Loucy (cell line): ENCODE measurements at regions not wholly inside any gene's neighbourhood (a gene's known extent, or its start where the extent isn't known, plus 50 kb on each side); places are given as distances from the start of the nearest gene placed in this dataset.

ENCODE experiments used
- H2AFZ ChIP-seq: fragments of 200-600 bp; sonication (generic); 2 replicates; pipeline ENCODE4 v1.6.0; 2016; ENCODE audit warnings: antibody characterized with exemption, mild to moderate bottlenecking, low read length, moderate library complexity
- H3F3A ChIP-seq: fragments of 200-600 bp; 2 replicates; pipeline ENCODE4 v1.6.0; 2016; ENCODE audit warnings: antibody characterized with exemption, low read depth, mild to moderate bottlenecking
- H3K27me3 ChIP-seq: fragments of 200-600 bp; sonication (generic); 2 replicates; pipeline ENCODE4 v1.6.1; 2014; ENCODE audit warnings: low read length, mild to moderate bottlenecking; ENCODE audit not compliant: insufficient read depth, poor library complexity, severe bottlenecking
- H3K36me3 ChIP-seq: fragments of 200-600 bp; sonication (generic); 2 replicates; pipeline ENCODE4 v1.6.1; 2016; ENCODE audit warnings: low read length; ENCODE audit not compliant: insufficient read depth
- H3K4me1 ChIP-seq: fragments of 200-600 bp; sonication (generic); 2 replicates; pipeline ENCODE4 v1.5.1; 2014; ENCODE audit warnings: low read length, mild to moderate bottlenecking; ENCODE audit not compliant: insufficient read depth, poor library complexity, severe bottlenecking
- H3K4me2 ChIP-seq: fragments of 200-600 bp; sonication (generic); 2 replicates; pipeline ENCODE4 v1.6.0; 2014; ENCODE audit warnings: antibody characterized with exemption, low read length, low read depth, mild to moderate bottlenecking; ENCODE audit not compliant: poor library complexity, severe bottlenecking
- H3K4me3 ChIP-seq: fragments of 200-600 bp; sonication (generic); 2 replicates; pipeline ENCODE4 v1.5.1; 2014; ENCODE audit warnings: low read length, mild to moderate bottlenecking, mixed read lengths; ENCODE audit not compliant: poor library complexity, severe bottlenecking
- H3K79me2 ChIP-seq: fragments of 200-600 bp; sonication (generic); 2 replicates; pipeline ENCODE4 v1.6.1; 2014; ENCODE audit warnings: low read length; ENCODE audit not compliant: insufficient read depth
- H3K9ac ChIP-seq: fragments of 200-600 bp; sonication (generic); 2 replicates; pipeline ENCODE4 v1.6.0; 2014; ENCODE audit warnings: mild to moderate bottlenecking, low read depth, low read length, moderate library complexity; ENCODE audit not compliant: poor library complexity, severe bottlenecking
- H3K9me2 ChIP-seq: fragments of 200-600 bp; sonication (generic); replicated peaks from 2 replicates; pipeline ENCODE4 v1.6.1; 2016; ENCODE audit warnings: low read depth, low read length, mixed read lengths
- H3K9me3 ChIP-seq: fragments of 200-600 bp; sonication (generic); 2 replicates; pipeline ENCODE4 v1.6.1; 2014; ENCODE audit warnings: mild to moderate bottlenecking, antibody characterized with exemption, low read length, low read depth; ENCODE audit not compliant: insufficient read depth
- H4K20me1 ChIP-seq: fragments of 200-600 bp; sonication (generic); 2 replicates; pipeline ENCODE4 v1.6.0; 2014; ENCODE audit warnings: antibody characterized with exemption, low read length, mild to moderate bottlenecking; ENCODE audit not compliant: insufficient read depth, poor library complexity, severe bottlenecking
- CTCF ChIP-seq: fragments of 200-600 bp; sonication (generic); conservative IDR thresholded peaks from 2 replicates; pipeline ENCODE4 v1.5.1; 2014; ENCODE audit warnings: mild to moderate bottlenecking, antibody characterized with exemption, low read length
- EZH2phosphoT487 ChIP-seq: fragments of 200-600 bp; IDR thresholded peaks from 2 replicates; pipeline ENCODE4 v1.6.1; 2018; ENCODE audit warnings: antibody characterized with exemption, mild to moderate bottlenecking, moderate library complexity, borderline replicate concordance

GRCh38 chr2:240226672-240227537 lies 86.4 kb upstream of the OTOS start:
- no peaks in the 10 kb centered on the region for H3K4me1 ChIP-seq
- no peak for TF ChIP-seq CTCF
- TF ChIP-seq EZH2phosphoT487, result no peak
- H4K20me1 ChIP-seq, result no peaks in the 10 kb centered on the region
- H3K79me2 ChIP-seq, result no peaks in the 10 kb centered on the region
- H2AFZ ChIP-seq, result no peak overlapping the region
- H3K36me3 ChIP-seq, result no peaks in the 10 kb centered on the region
- no peaks in the 10 kb centered on the region for H3K27me3 ChIP-seq
- no peaks in the 10 kb centered on the region for H3K9me2 ChIP-seq
- H3K9ac ChIP-seq, result no peak overlapping the region
- H3K4me2 ChIP-seq, result no peak overlapping the region
- no peaks in the 10 kb centered on the region for H3F3A ChIP-seq
- peaks cover 5% of the 10 kb centered on the region; the same call in 1 of the 2 replicates for H3K9me3 ChIP-seq
- no peak overlapping the region for H3K4me3 ChIP-seq

DNA sequence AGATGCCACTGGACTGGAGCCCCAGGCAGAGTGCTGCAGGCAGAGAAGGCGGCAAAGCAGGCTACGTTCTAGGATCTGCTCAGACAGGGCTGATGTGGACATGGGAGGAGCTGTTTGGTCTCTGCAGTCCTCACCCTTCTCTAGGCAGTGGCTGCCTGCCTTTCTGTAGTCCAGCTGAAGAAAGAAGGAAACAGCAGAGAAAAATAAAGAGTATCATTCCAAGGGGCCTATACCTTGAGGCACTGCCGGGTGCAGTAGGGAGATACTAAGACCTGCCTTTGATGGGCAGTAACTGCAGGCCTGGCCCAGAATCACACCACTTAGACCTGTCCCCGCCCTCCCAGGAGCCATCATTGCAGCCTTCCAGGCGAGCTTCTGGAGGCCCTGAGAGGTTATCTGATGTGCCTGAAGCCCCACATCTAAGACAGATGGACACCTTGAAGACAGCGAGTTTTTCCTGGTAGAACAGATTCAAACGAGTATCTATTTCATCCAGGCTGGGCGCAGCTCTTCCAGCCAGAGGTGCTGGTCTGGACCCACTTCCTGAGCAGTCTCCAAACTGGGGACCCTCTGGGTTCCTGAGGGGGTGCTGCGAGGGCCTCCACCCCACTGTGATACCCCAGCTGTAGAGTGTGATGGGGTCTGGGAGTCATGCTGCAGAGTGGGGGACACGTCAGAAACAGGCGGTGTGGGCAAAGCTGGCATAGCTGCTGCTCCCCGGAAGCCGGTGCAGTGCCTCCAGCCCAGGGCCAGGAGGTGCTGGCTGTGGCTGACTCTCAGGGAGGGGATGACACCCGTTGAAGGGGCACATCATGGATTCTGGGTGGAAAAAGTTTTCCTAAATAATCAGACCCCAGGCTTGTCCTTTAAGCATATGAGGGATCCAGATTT lies 87.3 kb upstream of the OTOS start:
- no peak for TF ChIP-seq CTCF
- Histone ChIP-seq H3K4me1 (no peaks in the 10 kb centered on the region), H4K20me1 (no peaks in the 10 kb centered on the region), H3K36me3 (no peaks in the 10 kb centered on the region), H3K27me3 (no peaks in the 10 kb centered on the region), H3K9ac (no peak overlapping the region), H3K79me2 (no peaks in the 10 kb centered on the region), H2AFZ (no peak overlapping the region), H3K9me2 (no peaks in the 10 kb centered on the region), H3F3A (no peaks in the 10 kb centered on the region), H3K9me3 (peaks cover 2% of the 10 kb centered on the region; the same call in 1 of the 2 replicates), H3K4me2 (no peak overlapping the region), H3K4me3 (no peak overlapping the region)

DNA sequence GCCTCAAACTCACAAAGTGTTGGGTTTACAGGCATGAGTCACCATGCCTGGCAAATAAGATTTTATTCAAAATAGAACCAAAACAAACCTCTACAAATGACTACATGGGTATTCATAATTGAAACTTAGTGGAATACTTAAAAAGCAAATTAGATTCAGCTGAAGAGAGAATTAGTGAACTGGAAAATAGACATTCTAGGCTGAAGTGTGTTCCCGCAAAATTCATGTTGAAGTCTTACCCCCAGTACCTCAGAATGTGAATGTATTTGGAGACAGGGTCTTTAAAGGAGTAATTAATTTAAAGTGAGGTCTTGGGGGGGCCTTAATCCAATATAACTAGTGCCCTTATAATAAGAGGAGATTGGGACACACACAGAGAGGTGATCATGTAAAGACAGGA lies 88.5 kb upstream of the OTOS start:
- Histone ChIP-seq H3K4me2 (no peak overlapping the region), H4K20me1 (no peaks in the 10 kb centered on the region), H2AFZ (no peak overlapping the region), H3K4me1 (no peaks in the 10 kb centered on the region), H3K9me3 (peaks cover 2% of the 10 kb centered on the region; the same call in 1 of the 2 replicates), H3K79me2 (no peaks in the 10 kb centered on the region), H3K4me3 (no peak overlapping the region), H3K9ac (no peak overlapping the region), H3F3A (no peaks in the 10 kb centered on the region), H3K9me2 (no peaks in the 10 kb centered on the region), H3K36me3 (no peaks in the 10 kb centered on the region), H3K27me3 (no peaks in the 10 kb centered on the region)
- TF ChIP-seq EZH2phosphoT487 (no peak), CTCF (no peak)
